GM18499 (cell line): ENCODE measurements at regions not wholly inside any gene's neighbourhood (a gene's known extent, or its start where the extent isn't known, plus 50 kb on each side); places are given as distances from the start of the nearest gene placed in this dataset.

Source experiments
- ATAC-seq: cut with Tn5 transposase; IDR thresholded peaks from one replicate; pipeline ENCODE4 v1.9.1; 2021; ENCODE audit warnings: moderate number of reproducible peaks; ENCODE audit not compliant: insufficient read depth, unreplicated experiment

- no peak for ATAC-seq
Measured at GRCh38 chr20:41889126-41889843, 271.1 kb upstream of the CHD6 start.

GRCh38 chr20:41888434-41888833 is 270.3 kb upstream of the CHD6 start:
- no peak for ATAC-seq

GRCh38 chr20:41887500-41887899 is 269.3 kb upstream of the CHD6 start:
- no peak for ATAC-seq

- no peak for ATAC-seq
Measured at GRCh38 chr20:41881466-41882046, 263.4 kb upstream of the CHD6 start.

- ATAC-seq: no peak
Measured at GRCh38 chr20:41879123-41879522, 260.9 kb upstream of the CHD6 start.

GRCh38 chr20:41877911-41878310 is 259.7 kb upstream of the CHD6 start:
- no peak for ATAC-seq

GRCh38 chr20:41874658-41875057 is 256.5 kb upstream of the CHD6 start:
- no peak for ATAC-seq

- no peak for ATAC-seq
Measured at GRCh38 chr20:41872930-41873329, 254.8 kb upstream of the CHD6 start.

- no peak for ATAC-seq
Measured at GRCh38 chr20:41870869-41871462, 252.8 kb upstream of the CHD6 start.

GRCh38 chr20:41869261-41869660 is 251.1 kb upstream of the CHD6 start:
- no peak for ATAC-seq

- ATAC-seq: no peak
Measured at GRCh38 chr20:41865938-41866337, 247.8 kb upstream of the CHD6 start.

- no peak for ATAC-seq
Measured at GRCh38 chr20:41862476-41862875, 244.3 kb upstream of the CHD6 start.

GRCh38 chr20:41861772-41862422 is 243.7 kb upstream of the CHD6 start:
- no peak for ATAC-seq

- no peak for ATAC-seq
Measured at GRCh38 chr20:41854765-41855164, 236.6 kb upstream of the CHD6 start.

GRCh38 chr20:41853806-41854205 is 235.6 kb upstream of the CHD6 start:
- ATAC-seq: no peak

- no peak for ATAC-seq
Measured at GRCh38 chr20:41848180-41848579, 230.0 kb upstream of the CHD6 start.

GRCh38 chr20:41837669-41838224 is 219.6 kb upstream of the CHD6 start:
- ATAC-seq: no peak

- ATAC-seq: no peak
Measured at GRCh38 chr20:41833739-41834138, 215.6 kb upstream of the CHD6 start.

GRCh38 chr20:41830702-41831101 is 212.5 kb upstream of the CHD6 start:
- ATAC-seq: no peak

- ATAC-seq: no peak
Measured at GRCh38 chr20:41819436-41819835, 201.3 kb upstream of the CHD6 start.

GRCh38 chr20:41818991-41819390 is 200.8 kb upstream of the CHD6 start:
- no peak for ATAC-seq
